H1 (cell line): ENCODE measurements at regions not wholly inside any gene's neighbourhood (a gene's known extent, or its start where the extent isn't known, plus 50 kb on each side); places are given as distances from the start of the nearest gene placed in this dataset.

ENCODE experiments used
- CTCF ChIA-PET: fragments of 300-600 bp; sonication (Branson Sonifier 250); formaldehyde crosslinking; loops from one replicate; lab custom pipeline; 2021; ENCODE audit not compliant: partially characterized antibody; lab: Charles Lee
- POLR2A ChIA-PET: fragments of 300-600 bp; sonication (Branson Sonifier 250); formaldehyde crosslinking; loops from one replicate; lab custom pipeline; 2021; ENCODE audit warnings: inconsistent platforms; ENCODE audit not compliant: partially characterized antibody; lab: Charles Lee
- DNase-seq, 2 experiments: peaks; one replicate each; pipeline versions ENCODE4 v3.0.0 to v3.0.0-alpha.2; 2010 to 2022; ENCODE audit warnings: low spot score in 2 of 2, low read depth in 1 of 2, mixed read lengths in 1 of 2
- FAIRE-seq: peaks from 2 replicates; lab custom pipeline; 2011; peaks lifted over from hg19 to GRCh38; lab: Jason Lieb, UNC
- H2AFZ ChIP-seq: 2 replicates; pipeline ENCODE4 v1.8.1; 2012; ENCODE audit warnings: low read length, inconsistent platforms
- H2AK5ac ChIP-seq: 2 replicates; pipeline ENCODE4 v1.6.1; 2013; ENCODE audit warnings: low read depth, low read length
- H2BK120ac ChIP-seq: replicated peaks from 2 replicates; pipeline ENCODE3; 2013; ENCODE audit warnings: low read depth, low read length, inconsistent platforms
- H2BK12ac ChIP-seq: 2 replicates; pipeline ENCODE4 v1.6.1; 2013; ENCODE audit warnings: low read depth, low read length
- H2BK15ac ChIP-seq: 2 replicates; pipeline ENCODE4 v1.6.1; 2013; ENCODE audit warnings: low read length
- H2BK20ac ChIP-seq: 2 replicates; pipeline ENCODE4 v1.6.1; 2013; ENCODE audit warnings: low read length
- H2BK5ac ChIP-seq: 2 replicates; pipeline ENCODE4 v1.6.1; 2013; ENCODE audit warnings: low read depth, low read length
- H3K14ac ChIP-seq: 2 replicates; pipeline ENCODE4 v1.6.1; 2013; ENCODE audit warnings: inconsistent platforms; ENCODE audit not compliant: insufficient read length
- H3K18ac ChIP-seq: 2 replicates; pipeline ENCODE4 v1.6.1; 2013; ENCODE audit warnings: low read length; ENCODE audit errors: extremely low read depth
- H3K23ac ChIP-seq: 2 replicates; pipeline ENCODE4 v1.6.1; 2013; ENCODE audit warnings: inconsistent platforms; ENCODE audit not compliant: insufficient read length
- H3K23me2 ChIP-seq: 2 replicates; pipeline ENCODE4 v1.6.1; 2013; ENCODE audit warnings: low read depth, low read length
- H3K27ac ChIP-seq: 2 replicates; pipeline ENCODE4 v1.6.1; 2011; ENCODE audit warnings: low read depth, low read length, inconsistent platforms
- H3K27me3 ChIP-seq, 4 experiments: replicated peaks in 1 of 4; 1 replicate in 1 of 4; 2 replicates in 3 of 4; pipeline versions ENCODE4 v1.6.1 to v1.8.1; 2011 to 2013; ENCODE audit warnings: low read length in 3 of 4, mild to moderate bottlenecking in 3 of 4, inconsistent platforms in 2 of 4, mixed read lengths in 2 of 4, moderate library complexity in 1 of 4; ENCODE audit not compliant: control insufficient read depth in 3 of 4, insufficient read depth in 3 of 4; ENCODE audit errors: extremely low read depth in 1 of 4
- H3K36me3 ChIP-seq, 4 experiments: 2 replicates each; pipeline versions ENCODE4 v1.6.1 to v1.8.1; 2011 to 2013; ENCODE audit warnings: mild to moderate bottlenecking in 4 of 4, low read length in 3 of 4, moderate library complexity in 2 of 4, control low read depth in 1 of 4, inconsistent platforms in 1 of 4; ENCODE audit not compliant: insufficient read depth in 4 of 4, control insufficient read depth in 2 of 4
- H3K4ac ChIP-seq: replicated peaks from 2 replicates; pipeline ENCODE3; 2013; ENCODE audit warnings: low read length, low read depth, mixed read lengths, inconsistent platforms; ENCODE audit not compliant: insufficient read length
- H3K4me1 ChIP-seq, 4 experiments: replicated peaks in 1 of 4; 1 replicate in 1 of 4; 2 replicates in 3 of 4; pipeline versions ENCODE4 v1.6.1 to v1.8.1; 2011 to 2013; ENCODE audit warnings: low read length in 3 of 4, inconsistent platforms in 2 of 4, mixed read lengths in 1 of 4; ENCODE audit not compliant: insufficient read depth in 4 of 4, control insufficient read depth in 3 of 4
- H3K4me2 ChIP-seq, 2 experiments: 2 replicates each; pipeline versions ENCODE4 v1.6.1 to v1.8.1; 2011 to 2013; ENCODE audit warnings: low read depth in 2 of 2, low read length in 2 of 2, control low read depth in 1 of 2, inconsistent platforms in 1 of 2, mild to moderate bottlenecking in 1 of 2; ENCODE audit not compliant: insufficient read depth in 1 of 2
- H3K4me3 ChIP-seq, 4 experiments: fragments of 200-600, 300-600 bp in 1 of 4; sonication (generic), shearing (Covaris generic), sonication (Bioruptor Twin) in 1 of 4; 2 replicates each; pipeline versions ENCODE4 v1.5.1 to v1.8.1; 2011 to 2016; ENCODE audit warnings: low read length in 4 of 4, low read depth in 3 of 4, control low read depth in 2 of 4, inconsistent platforms in 2 of 4, mild to moderate bottlenecking in 2 of 4, mixed read lengths in 1 of 4, moderate library complexity in 1 of 4; ENCODE audit not compliant: insufficient read depth in 2 of 4; ENCODE audit errors: extremely low read depth in 1 of 4
- H3K56ac ChIP-seq: replicated peaks from 2 replicates; pipeline ENCODE3; 2013; ENCODE audit warnings: low read depth, mild to moderate bottlenecking, mixed read lengths, low read length, inconsistent platforms; ENCODE audit not compliant: insufficient read length
- H3K79me1 ChIP-seq: 2 replicates; pipeline ENCODE4 v1.6.1; 2013; ENCODE audit warnings: low read depth, low read length, control low read depth
- H3K79me2 ChIP-seq, 2 experiments: 2 replicates each; pipeline versions ENCODE4 v1.6.1 to v1.8.1; 2012 to 2013; ENCODE audit warnings: low read length in 2 of 2, mild to moderate bottlenecking in 2 of 2, inconsistent platforms in 1 of 2; ENCODE audit not compliant: insufficient read depth in 2 of 2, control insufficient read depth in 1 of 2
- H3K9ac ChIP-seq, 4 experiments: replicated peaks in 1 of 4; 1 replicate in 1 of 4; 2 replicates in 3 of 4; pipeline versions ENCODE4 v1.6.1 to v1.8.1; 2011 to 2013; ENCODE audit warnings: low read depth in 3 of 4, low read length in 3 of 4, control low read depth in 2 of 4, mild to moderate bottlenecking in 2 of 4, moderate library complexity in 2 of 4, inconsistent platforms in 1 of 4; ENCODE audit errors: extremely low read depth in 1 of 4
- H3K9me3 ChIP-seq, 2 experiments: 2 replicates each; pipeline versions ENCODE4 v1.6.1 to v1.8.1; 2012 to 2013; ENCODE audit warnings: mild to moderate bottlenecking in 2 of 2, moderate library complexity in 2 of 2, control low read depth in 1 of 2, inconsistent platforms in 1 of 2, low read depth in 1 of 2, low read length in 1 of 2, mixed read lengths in 1 of 2; ENCODE audit not compliant: insufficient read depth in 2 of 2
- H4K20me1 ChIP-seq, 2 experiments: replicated peaks in 1 of 2; 2 replicates each; pipeline versions ENCODE3 to v1.8.1; 2011 to 2013; ENCODE audit warnings: inconsistent platforms in 2 of 2, low read length in 2 of 2, mild to moderate bottlenecking in 1 of 2; ENCODE audit not compliant: insufficient read depth in 2 of 2, control insufficient read depth in 1 of 2
- H4K5ac ChIP-seq: 2 replicates; pipeline ENCODE4 v1.6.1; 2013; ENCODE audit warnings: low read length, low read depth, mixed read lengths, inconsistent platforms; ENCODE audit not compliant: insufficient read length
- H4K8ac ChIP-seq: 2 replicates; pipeline ENCODE4 v1.8.0; 2013; ENCODE audit warnings: mild to moderate bottlenecking, moderate library complexity, low read length, inconsistent platforms; ENCODE audit not compliant: insufficient read depth; ENCODE audit errors: extremely low read depth
- H4K91ac ChIP-seq: replicated peaks from 2 replicates; pipeline ENCODE3; 2013; ENCODE audit warnings: low read length, mixed read lengths, inconsistent platforms; ENCODE audit not compliant: insufficient read length
- ASH2L ChIP-seq: fragments of 200-600, 300-600 bp; sonication (generic); IDR thresholded peaks from one replicate; pipeline ENCODE4 v1.7.1; 2017; ENCODE audit warnings: low read length
- FOSL1 ChIP-seq: IDR thresholded peaks from 2 replicates; pipeline ENCODE4 v1.6.1; 2011; ENCODE audit warnings: mild to moderate bottlenecking, low read depth, low read length, moderate library complexity; ENCODE audit not compliant: insufficient read depth
- KDM4A ChIP-seq: IDR thresholded peaks from one replicate; pipeline ENCODE4 v1.7.1; 2012; ENCODE audit warnings: low read depth, mild to moderate bottlenecking, moderate library complexity, low read length, inconsistent platforms; ENCODE audit not compliant: severe bottlenecking
- KDM5A ChIP-seq: fragments of 200-600 bp; IDR thresholded peaks from 2 replicates; pipeline ENCODE4 v1.7.1; 2012; ENCODE audit warnings: mild to moderate bottlenecking, low read length, inconsistent platforms, mixed read lengths
- MAX ChIP-seq: IDR thresholded peaks from 2 replicates; pipeline ENCODE4 v1.6.1; 2012; ENCODE audit warnings: inconsistent platforms
- RBBP5 ChIP-seq: IDR thresholded peaks from 2 replicates; pipeline ENCODE4 v1.7.1; 2012; ENCODE audit warnings: low read depth, mild to moderate bottlenecking, inconsistent platforms, low read length, moderate library complexity, borderline replicate concordance
- RNF2 ChIP-seq: fragments of 200-900, 300-1000 bp; sonication (generic); IDR thresholded peaks from 2 replicates; pipeline ENCODE4 v1.7.1; 2016; ENCODE audit warnings: borderline replicate concordance, low read depth, mild to moderate bottlenecking, antibody characterized with exemption, low read length; ENCODE audit not compliant: poor library complexity, severe bottlenecking; ENCODE audit errors: missing control alignments
- SP1 ChIP-seq: IDR thresholded peaks from 2 replicates; pipeline ENCODE4 v1.6.1; 2011; ENCODE audit warnings: low read depth, low read length
- SP2 ChIP-seq: IDR thresholded peaks from 2 replicates; pipeline ENCODE4 v1.6.1; 2012; ENCODE audit warnings: mild to moderate bottlenecking, low read length, inconsistent platforms
- TBP ChIP-seq: IDR thresholded peaks from 2 replicates; pipeline ENCODE4 v1.6.1; 2011; ENCODE audit warnings: low read depth, low read length, improper control_type of control experiment
- USF2 ChIP-seq: IDR thresholded peaks from 2 replicates; pipeline ENCODE4 v1.6.1; 2011; ENCODE audit warnings: low read length, improper control_type of control experiment
- WGBS, 2 experiments: shearing (Covaris generic) in 1 of 2; methylation state at CpG; one replicate each; pipeline versions ENCODE4 v1.1.6 to v1.1.7; 2013 to 2015; ENCODE audit warnings: low lambda C conversion rate in 2 of 2, mixed read lengths in 2 of 2, inconsistent platforms in 1 of 2, low coverage in 1 of 2, missing lambda C conversion rate in 1 of 2; ENCODE audit not compliant: insufficient replicate concordance in 2 of 2, insufficient coverage in 1 of 2, insufficient read length in 1 of 2; ENCODE audit errors: extremely low coverage in 1 of 2, missing lambda C conversion rate in 1 of 2; 5-methylcytosine and 5-hydroxymethylcytosine counted together
- TF ChIP-seq, protein P1 (sequence below): IDR thresholded peaks from 2 replicates; pipeline ENCODE4 v1.6.1; 2012; ENCODE audit warnings: inconsistent platforms

GRCh38 chr2:196244516-196244915 lies 73.1 kb upstream of the STK17B start:
- Histone ChIP-seq H3K56ac (no peak overlapping the region), H4K91ac (no peak overlapping the region), H3K4me2 (no peak overlapping the region), H3K23ac (no peak overlapping the region), H3K14ac (no peak overlapping the region), H2BK20ac (no peak overlapping the region), H3K9me3 (no peaks in the 10 kb centered on the region), H2AFZ (no peak overlapping the region), H3K4me3 (no peak overlapping the region), H3K23me2 (no peaks in the 10 kb centered on the region; the same call in 1 of the 2 replicates), H3K4me1 (no peaks in the 10 kb centered on the region), H4K5ac (no peak overlapping the region), H3K18ac (no peak overlapping the region), H3K79me1 (no peaks in the 10 kb centered on the region), H2BK12ac (no peak overlapping the region), H4K20me1 (no peaks in the 10 kb centered on the region), H2BK120ac (no peak overlapping the region), H2BK5ac (no peak overlapping the region), H4K8ac (no peak overlapping the region), H3K36me3 (no peaks in the 10 kb centered on the region), H3K79me2 (no peaks in the 10 kb centered on the region), H3K4ac (no peak overlapping the region), H2AK5ac (no peak overlapping the region), H2BK15ac (no peak overlapping the region), H3K27ac (no peak overlapping the region), H3K27me3 (no peaks in the 10 kb centered on the region), H3K9ac (no peak overlapping the region)
- CTCF ChIA-PET: interaction anchor here (0.7 to 1.4 kb wide), 6 partner anchors 9 to 168 kb away, joined by 3 to 5 read pairs (median 3); no protein-coding TSS in a partner anchor
- WGBS, 2 experiments: 91% methylated on average over 2 of the region's 2 CpGs; no CpG with 5 or more reads in 1 of the 2 experiments
- no peak for DNase-seq
- no peak for FAIRE-seq
- POLR2A ChIA-PET: no interaction called here
- TF ChIP-seq USF2: no peak
- no peak for TF ChIP-seq TBP
- no peak for TF ChIP-seq RBBP5
- no peak for TF ChIP-seq ASH2L
- TF ChIP-seq KDM4A: no peak
- TF ChIP-seq, protein P1, sequence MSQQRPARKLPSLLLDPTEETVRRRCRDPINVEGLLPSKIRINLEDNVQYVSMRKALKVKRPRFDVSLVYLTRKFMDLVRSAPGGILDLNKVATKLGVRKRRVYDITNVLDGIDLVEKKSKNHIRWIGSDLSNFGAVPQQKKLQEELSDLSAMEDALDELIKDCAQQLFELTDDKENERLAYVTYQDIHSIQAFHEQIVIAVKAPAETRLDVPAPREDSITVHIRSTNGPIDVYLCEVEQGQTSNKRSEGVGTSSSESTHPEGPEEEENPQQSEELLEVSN: no peak
- no peak for TF ChIP-seq SP1
- no peak for TF ChIP-seq RNF2
- no peak for TF ChIP-seq KDM5A
- no peak for TF ChIP-seq MAX
- TF ChIP-seq FOSL1: no peak
- no peak for TF ChIP-seq SP2
